ENCODE measurements at regions not wholly inside any gene's neighbourhood (a gene's known extent, or its start where the extent isn't known, plus 50 kb on each side); places are given as distances from the start of the nearest gene placed in this dataset.
"Not testable (repeated sequence)": the region's sequence is repeated elsewhere in the genome, so short reads cannot be mapped to it uniquely, and the experiment has no call there.

- no peak for DNase-seq (ENCODE audit: low read depth)
Measured at GRCh38 chr3:8136553-8136952, 365.1 kb upstream of the LMCD1 start.

- no peak for DNase-seq (ENCODE audit: low read depth)
Measured at GRCh38 chr3:8143186-8143585, 358.4 kb upstream of the LMCD1 start.

GRCh38 chr3:8145661-8146060 is 356.0 kb upstream of the LMCD1 start:
- DNase-seq (ENCODE audit: low read depth): no peak

GRCh38 chr3:8147711-8148110 is 353.9 kb upstream of the LMCD1 start:
- DNase-seq (ENCODE audit: low read depth): no peak

GRCh38 chr3:8152821-8153418 is 348.7 kb upstream of the LMCD1 start:
- DNase-seq (ENCODE audit: low read depth): no peak

GRCh38 chr3:8153800-8154199 is 347.8 kb upstream of the LMCD1 start:
- no peak for DNase-seq (ENCODE audit: low read depth)

- DNase-seq (ENCODE audit: low read depth): no peak
Measured at GRCh38 chr3:8154617-8155016, 347.0 kb upstream of the LMCD1 start.

- no peak for DNase-seq (ENCODE audit: low read depth)
Measured at GRCh38 chr3:8156138-8156537, 345.5 kb upstream of the LMCD1 start.

GRCh38 chr3:8156831-8157230 is 344.8 kb upstream of the LMCD1 start:
- no peak for DNase-seq (ENCODE audit: low read depth)

GRCh38 chr3:8157640-8158039 is 344.0 kb upstream of the LMCD1 start:
- no peak for DNase-seq (ENCODE audit: low read depth)

- DNase-seq (ENCODE audit: low read depth): no peak
Measured at GRCh38 chr3:8164145-8164544, 337.5 kb upstream of the LMCD1 start.

GRCh38 chr3:8166014-8166413 is 335.6 kb upstream of the LMCD1 start:
- DNase-seq (ENCODE audit: low read depth): no peak

- no peak for DNase-seq (ENCODE audit: low read depth)
Measured at GRCh38 chr3:8170971-8171508, 330.6 kb upstream of the LMCD1 start.

GRCh38 chr3:8173892-8174291 is 327.7 kb upstream of the LMCD1 start:
- DNase-seq (ENCODE audit: low read depth): no peak

GRCh38 chr3:8176759-8177483 is 324.7 kb upstream of the LMCD1 start:
- not testable (repeated sequence) for DNase-seq (ENCODE audit: low read depth)

- not testable (repeated sequence) for DNase-seq (ENCODE audit: low read depth)
Measured at GRCh38 chr3:8178516-8178915, 323.1 kb upstream of the LMCD1 start.

GRCh38 chr3:8182904-8183303 is 318.7 kb upstream of the LMCD1 start:
- no peak for DNase-seq (ENCODE audit: low read depth)

- no peak for DNase-seq (ENCODE audit: low read depth)
Measured at GRCh38 chr3:8183627-8184026, 318.0 kb upstream of the LMCD1 start.

- DNase-seq (ENCODE audit: low read depth): no peak
Measured at GRCh38 chr3:8186213-8186612, 315.4 kb upstream of the LMCD1 start.

- DNase-seq (ENCODE audit: low read depth): no peak
Measured at GRCh38 chr3:8187996-8188395, 313.6 kb upstream of the LMCD1 start.

- no peak for DNase-seq (ENCODE audit: low read depth)
Measured at GRCh38 chr3:8189051-8189450, 312.6 kb upstream of the LMCD1 start.

- no peak for DNase-seq (ENCODE audit: low read depth)
Measured at GRCh38 chr3:8191406-8191805, 310.2 kb upstream of the LMCD1 start.

GRCh38 chr3:8197384-8197783 is 304.2 kb upstream of the LMCD1 start:
- no peak for DNase-seq (ENCODE audit: low read depth)

GRCh38 chr3:8198605-8199004 is 303.0 kb upstream of the LMCD1 start:
- DNase-seq (ENCODE audit: low read depth): no peak

Measured in EH (cell line).